ENCODE measurements at regions not wholly inside any gene's neighbourhood (a gene's known extent, or its start where the extent isn't known, plus 50 kb on each side); places are given as distances from the start of the nearest gene placed in this dataset.

DNA sequence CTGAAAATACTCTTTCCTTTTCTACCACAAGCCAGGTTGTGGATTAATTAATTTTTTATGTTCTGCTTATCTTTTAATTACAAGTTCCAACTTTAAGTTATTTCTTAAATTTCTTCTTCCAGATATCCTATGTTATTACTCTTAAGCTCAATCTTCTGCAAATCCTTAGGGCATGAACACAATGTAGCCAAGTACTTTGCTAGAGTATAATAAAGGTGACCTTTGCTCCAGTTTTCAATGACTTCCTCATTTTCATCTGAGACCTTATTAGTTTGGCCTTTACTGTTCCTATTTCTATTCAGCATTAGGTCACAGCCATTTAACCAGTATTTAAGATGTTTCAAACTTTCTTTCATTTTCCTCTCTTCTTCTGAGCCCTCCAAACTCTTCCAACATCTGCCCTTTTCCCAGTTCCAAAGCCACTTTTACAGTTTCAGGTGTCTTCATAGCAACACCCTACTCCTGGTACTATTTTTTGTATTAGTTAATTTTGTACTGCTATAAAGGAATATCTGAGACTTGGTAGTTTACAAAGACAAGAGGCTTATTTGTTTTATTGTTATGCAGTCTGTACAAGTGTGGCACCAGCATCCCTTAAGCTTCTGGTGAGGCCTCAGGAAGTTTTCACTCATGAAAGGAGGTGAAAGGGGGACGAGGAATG lies 886.2 kb upstream of the GHITM start:
- no peak for DNase-seq

DNA sequence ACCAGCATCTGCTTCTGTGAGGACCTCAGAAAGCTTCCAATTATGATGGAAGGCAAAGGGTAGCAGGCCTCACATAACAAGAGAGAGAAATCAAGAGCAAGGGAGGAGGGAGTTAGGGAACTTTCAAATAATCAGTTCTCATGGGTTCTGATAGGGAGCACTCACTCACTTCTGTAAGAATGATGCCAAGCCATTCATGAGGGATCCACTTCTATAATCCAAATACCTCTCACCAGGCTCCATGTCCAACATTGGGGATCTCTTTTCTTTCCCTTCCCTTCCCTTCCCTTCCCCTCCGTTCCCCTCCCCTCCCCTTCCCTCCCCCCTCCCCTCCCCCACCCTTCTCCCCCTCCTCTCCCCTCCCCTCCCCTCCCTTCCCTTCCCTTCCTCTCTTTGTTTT lies 884.6 kb upstream of the GHITM start:
- no peak for DNase-seq

DNA sequence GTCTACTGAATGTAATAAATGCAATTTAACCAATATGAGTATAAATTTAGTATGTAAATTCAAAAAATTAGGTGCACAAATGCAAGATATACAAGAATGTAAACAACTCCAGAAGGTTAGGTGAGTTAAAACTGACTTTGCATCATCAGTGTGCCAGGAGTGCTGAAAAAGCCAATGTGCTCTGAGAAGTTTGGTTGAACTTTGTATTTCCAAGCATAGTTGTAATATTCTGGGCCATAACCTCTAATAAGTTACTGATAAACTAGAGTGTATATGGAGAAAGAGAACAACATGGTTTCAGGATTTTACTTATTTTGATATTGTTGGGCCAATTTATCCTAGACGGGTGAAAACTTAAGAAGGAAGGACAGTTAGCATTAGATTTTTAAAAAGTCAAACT lies 876.9 kb upstream of the GHITM start:
- no peak for DNase-seq

DNA sequence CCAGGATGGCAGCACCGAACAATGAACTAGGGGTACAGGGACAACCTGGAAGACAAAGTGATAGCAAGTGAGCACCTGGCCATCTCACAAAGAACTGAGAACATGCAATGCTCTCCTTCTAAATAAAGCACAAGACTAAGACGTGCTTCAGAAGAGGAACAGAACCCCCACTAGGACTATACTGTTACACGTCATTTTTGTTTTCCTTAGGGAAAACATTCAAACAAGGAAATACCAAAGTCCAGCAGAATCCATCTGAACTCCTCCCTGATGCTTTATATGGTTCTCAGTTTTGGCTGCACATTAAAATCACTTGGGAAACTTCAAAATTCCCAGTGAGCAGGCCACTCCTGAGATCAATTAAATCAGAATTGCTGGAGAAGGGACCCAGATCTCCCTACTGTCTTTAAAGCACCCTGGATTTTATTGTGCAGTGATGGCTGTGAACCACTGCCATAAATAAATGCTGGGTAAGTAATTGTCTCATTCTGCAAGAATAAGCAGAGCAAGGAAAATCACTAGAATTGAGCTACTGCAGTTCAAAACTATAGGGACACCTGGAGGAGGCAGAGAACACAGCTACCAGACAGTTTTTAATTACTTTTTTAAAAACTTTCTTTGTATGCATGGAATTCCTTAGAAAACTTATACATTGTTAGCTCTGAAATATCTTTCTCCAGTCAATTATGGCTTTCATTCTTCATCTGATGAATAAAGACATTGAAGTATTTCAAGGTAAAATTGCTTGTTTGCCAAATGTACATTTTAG lies 866.5 kb upstream of the GHITM start:
- no peak for DNase-seq

DNA sequence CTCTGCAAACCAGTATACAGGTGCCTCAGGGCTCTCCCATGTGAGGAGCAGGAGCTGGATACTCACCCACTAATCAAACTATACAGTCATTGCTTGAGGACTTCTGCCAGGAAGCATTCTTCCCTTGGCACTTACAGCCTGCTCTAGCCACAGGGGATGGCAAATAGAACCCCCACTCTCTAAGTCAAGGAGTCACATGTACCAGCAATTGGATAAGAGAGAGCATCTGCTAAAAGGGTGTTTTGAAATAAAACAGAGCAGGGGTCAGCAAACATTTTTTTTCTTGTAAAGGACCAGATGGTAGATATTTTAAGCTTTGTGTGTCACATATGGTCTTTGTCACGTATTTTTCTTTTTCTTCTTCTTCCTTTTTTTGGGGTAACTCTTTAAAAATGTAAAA lies 865.2 kb upstream of the GHITM start:
- DNase-seq, result no peak

DNA sequence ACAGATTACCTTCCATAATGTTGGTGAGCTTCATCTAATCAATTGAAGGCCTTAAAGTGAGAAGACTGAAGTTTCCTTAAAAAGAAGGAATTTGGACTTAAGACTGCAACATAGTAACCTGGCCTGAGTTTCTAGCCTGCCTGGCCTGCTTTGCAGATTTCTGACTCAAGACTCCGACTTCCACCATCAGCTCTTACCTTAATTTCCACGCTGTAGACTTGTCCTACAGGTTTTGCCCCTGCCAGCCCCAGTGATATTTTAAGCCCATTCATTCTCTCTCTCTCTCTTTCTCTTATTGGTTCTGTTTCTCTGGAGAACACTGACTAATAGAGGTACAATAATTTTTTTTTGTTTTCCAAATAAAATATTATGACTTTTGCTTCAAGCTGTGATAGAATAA lies 862.3 kb upstream of the GHITM start:
- DNase-seq, result no peak

DNA sequence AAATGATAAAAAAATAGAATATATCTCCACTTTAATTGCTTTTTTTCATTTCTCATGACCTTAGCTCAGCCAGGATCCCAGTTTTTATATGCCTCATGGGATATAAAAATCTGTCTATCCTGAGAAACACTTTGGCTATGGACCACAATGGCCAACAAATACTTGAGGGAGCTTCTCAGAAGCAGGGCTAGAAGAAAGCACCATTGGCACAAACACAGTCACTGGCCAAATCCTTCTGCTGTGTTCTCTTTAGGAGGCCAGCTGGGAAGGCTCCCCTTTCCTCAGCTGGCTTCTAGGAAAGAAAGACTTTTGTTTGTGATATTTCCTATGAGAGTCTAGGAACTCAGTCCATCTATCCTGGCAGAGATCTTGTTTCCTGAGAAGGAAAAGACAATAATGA lies 856.2 kb upstream of the GHITM start:
- DNase-seq, result no peak

DNA sequence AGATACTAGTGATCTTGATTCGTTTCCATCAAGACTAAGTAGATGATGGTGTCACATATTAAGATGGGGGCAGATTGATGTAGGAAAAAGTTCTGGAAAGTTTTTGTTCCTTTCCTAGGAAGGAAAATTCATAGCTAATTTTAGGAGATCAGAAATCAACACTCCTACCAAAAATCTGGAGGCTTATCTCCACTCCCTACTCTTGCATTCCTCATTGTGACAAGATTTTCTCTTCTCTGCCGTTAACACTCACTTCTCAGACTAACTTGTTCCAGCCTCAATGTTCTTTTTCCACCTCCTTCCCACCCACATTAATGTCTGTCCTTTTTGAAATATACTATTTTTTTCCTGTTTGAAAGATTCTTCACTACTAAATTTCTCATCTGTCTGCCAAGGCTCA lies 851.9 kb upstream of the GHITM start:
- DNase-seq, result no peak

DNA sequence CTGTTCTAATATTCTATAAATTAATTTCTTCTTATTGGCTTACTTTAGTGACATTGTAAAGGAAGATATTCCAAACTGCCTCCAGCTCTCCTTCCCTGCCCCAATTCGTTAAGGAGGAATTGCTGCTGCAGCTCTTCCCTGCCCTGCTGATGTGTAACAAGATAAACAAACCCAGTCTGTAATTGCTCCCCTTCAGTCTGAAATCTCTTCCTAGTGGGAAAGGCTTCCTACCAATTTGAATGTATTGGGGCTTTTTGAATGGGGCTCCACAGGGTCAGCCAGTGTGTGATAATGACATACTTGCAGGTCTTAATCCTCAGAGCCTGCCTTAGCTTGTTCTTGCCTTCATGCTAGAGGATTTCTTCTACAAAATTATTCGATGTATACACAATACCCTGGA lies 849.9 kb upstream of the GHITM start:
- DNase-seq, result no peak

DNA sequence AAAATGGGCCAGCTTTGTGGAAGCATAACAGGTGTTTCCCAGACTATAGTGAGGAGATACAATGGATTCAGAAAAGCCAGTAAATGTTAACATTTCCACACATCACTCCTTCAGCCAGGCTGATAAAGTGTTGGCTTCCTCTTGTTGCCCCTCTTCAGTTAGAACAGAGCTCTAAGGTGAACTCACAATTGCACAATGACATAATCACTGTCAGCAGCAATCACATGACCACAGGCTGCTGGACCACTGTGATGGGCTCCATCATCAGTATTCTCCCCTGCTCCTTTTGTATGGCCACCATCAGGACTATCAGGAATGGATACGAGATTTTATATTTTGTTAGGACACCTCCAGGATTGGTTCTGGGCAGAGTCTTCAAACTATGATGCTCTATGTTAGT lies 849.4 kb upstream of the GHITM start:
- DNase-seq, result no peak

DNA sequence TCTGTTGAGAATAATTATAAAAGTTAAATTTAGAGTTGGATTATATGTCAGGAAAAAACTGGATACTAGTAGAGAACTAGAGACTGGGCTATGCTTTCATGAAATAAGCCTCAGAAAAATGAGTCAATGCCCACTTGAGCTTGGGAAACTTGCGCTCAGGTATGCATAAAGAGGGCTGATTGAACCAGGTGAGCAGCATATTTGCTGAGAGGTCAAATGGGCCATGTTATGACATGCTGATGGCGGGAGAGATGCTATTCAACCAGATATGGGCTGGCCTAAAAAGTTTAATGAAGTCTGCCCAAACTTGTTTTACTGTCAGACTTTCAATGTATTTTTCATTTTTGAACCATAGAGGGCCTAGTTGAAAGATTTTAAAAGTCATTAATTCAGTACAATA lies 837.6 kb upstream of the GHITM start:
- no peak for DNase-seq

DNA sequence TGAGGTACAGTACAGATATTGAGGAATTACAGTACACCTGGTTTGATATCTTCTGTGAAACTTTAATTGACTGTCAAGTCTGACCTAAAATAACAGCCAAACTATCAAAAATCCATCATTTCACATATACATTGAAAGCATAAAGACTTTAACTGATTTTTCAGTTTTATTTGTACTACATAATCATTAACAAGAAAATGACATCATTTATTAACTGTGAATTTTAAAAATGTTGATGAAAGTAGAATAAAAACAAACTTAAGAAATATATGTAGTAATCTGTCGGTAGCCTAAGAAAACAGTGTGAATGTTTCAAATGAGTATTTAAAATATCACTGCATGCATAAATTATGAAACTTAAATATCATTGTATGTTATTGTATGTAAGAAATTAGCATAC lies 836.7 kb upstream of the GHITM start:
- DNase-seq, result no peak

DNA sequence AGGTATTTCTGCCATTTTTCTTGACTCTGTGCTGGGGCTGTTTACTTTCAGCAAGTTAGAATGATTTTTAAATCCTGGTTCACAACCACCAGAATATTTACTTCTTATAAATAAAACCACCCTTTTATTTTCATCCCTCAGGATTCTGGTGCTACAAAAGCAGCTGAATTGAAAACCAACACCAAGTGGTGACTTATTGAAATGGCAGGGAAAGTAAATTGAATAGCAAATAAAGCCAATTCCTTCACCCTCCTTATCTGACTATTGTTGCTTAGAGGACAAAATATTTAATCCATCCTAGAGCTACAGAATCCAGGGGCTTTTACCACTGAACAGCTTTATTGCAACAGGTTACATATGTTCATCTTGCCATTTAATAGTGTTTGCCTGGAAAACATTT lies 828.6 kb upstream of the GHITM start:
- no peak for DNase-seq

DNA sequence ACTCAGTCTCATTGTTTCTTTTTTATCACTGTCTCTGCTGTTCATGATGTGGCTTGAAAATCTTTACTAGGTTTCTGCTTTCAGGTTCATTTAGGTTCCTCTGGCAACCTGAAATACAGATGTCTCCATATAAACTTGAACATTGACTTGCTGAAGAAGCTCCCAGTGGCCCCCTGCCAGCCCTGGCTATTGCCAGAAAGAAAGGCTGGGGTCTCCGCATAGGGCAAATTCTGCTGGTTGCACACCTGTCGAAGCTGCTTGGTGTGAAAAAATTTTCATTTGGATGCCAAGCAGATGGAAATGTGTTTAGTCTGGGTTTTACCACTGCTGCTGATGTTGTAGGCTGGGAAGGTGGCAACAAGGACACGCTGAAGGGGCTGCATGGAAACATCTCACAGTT lies 826.7 kb upstream of the GHITM start:
- no peak for DNase-seq

DNA sequence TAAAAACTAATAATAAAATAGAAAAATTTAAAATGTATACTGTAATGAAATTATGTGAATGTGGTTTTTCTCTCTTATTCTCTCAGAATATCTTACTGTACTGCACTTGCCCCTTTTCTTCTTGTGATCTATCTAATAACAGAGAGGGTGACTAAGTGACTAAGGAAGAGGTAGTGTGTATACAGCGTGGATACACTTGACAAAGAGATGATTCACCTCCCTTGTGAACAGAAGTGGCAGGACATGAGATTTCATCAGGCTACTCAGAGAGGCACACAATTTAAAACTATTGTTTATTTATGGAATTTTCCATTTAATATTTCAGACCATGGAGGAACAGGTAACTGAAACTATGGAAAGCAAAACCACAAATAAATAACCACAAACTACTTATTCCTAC lies 806.6 kb upstream of the GHITM start:
- no peak for DNase-seq

DNA sequence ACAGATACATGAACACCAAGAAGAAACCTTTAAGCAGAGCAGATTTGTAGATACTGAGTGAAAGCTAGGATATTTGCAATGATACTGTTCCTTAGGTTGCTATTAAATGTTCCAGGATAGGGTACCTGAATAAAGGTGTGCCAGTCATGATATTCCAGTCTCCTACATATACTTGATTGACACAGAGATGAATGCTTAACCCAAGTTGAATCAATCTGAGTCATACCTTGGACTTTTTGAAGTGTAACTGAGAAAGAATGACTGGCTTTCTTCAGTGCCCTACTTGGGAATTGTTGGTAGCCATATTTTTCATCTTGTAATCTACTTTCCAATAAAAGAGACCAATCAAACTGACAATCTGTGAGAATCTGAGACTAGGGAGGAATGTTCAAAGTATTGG lies 805.7 kb upstream of the GHITM start:
- DNase-seq, result no peak

DNA sequence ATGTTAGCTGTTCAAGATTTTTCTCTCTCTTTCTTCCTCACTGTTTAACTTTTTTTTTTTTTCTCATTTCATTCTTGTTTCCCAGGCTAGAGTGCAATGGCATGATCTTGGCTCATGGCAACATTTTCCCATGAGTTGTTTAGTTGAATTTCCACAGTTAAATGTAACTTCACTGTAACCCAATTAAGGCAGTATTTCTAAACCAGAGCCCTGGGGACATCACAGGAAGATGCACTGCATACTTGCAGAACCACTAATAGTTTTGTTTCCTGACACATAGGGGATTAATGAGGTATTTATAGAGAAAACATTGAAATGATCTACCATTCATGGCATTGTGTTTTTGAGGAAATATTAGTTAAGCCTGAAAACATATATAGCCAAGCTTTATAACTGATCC lies 795.6 kb upstream of the GHITM start:
- DNase-seq, result no peak

DNA sequence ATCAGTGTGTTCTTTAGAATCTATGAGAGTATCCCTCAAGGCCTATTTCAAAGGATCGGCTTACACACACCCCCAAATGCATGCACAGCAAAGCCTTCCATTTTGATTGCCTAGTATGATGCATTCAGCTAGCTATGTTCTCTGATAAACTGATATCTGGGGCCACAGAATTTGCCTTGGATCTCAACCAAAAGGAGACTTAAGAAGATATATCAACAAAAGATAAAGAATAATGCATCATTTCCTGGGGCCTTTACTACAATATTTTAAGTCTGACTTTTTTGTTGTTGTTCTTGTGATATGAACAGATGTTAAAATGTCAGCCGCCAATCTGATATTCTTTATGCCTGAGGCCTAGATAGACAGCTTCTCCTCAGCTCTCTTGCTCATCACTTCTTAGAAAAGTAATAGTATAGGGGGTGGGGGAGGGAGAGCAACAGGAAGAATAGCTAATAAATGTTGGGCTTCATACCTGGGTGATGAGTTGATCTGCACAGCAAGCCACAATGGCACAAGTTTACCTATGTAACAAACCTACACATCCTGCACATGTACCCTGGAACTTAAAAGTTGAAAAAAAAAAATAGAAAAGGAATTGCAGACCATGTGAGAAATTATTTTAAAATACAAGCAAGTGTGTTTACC lies 792.9 kb upstream of the GHITM start:
- DNase-seq, result no peak

DNA sequence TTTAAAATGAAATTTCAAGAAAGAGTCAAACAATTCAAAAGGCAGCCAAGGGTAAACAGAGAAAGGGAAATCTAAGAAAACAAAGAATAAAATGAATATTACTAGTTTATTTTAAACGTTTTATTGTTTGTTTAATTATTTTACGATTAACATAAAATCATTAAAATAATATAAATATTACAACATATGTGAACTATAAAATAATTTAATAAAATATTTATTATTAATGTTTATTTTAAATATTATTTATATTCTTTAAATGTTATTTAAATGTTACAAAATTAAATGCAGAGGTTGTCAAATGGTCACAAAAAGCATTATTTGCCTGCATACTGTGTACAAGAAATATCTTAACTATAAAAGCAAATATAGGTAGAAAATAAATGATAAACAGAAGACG lies 786.7 kb upstream of the GHITM start:
- no peak for DNase-seq

DNA sequence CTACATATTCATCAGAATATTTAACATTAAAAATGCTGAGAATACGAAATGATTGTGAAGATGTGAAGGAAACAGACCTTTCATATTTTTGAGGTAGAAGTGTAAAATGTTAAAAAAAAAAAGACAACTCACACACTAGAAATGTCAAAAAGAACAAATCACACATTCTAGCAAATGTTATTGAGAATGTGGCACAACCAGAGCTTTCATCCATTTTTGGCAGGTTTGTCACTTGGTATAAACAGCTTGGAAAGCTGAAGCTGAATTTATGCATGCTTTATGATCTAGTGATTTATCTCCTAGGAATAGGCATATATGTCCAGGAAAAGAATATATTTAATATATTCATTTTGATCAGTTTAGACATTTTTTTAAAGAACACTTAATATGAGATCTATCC lies 784.9 kb upstream of the GHITM start:
- DNase-seq, result no peak

DNA sequence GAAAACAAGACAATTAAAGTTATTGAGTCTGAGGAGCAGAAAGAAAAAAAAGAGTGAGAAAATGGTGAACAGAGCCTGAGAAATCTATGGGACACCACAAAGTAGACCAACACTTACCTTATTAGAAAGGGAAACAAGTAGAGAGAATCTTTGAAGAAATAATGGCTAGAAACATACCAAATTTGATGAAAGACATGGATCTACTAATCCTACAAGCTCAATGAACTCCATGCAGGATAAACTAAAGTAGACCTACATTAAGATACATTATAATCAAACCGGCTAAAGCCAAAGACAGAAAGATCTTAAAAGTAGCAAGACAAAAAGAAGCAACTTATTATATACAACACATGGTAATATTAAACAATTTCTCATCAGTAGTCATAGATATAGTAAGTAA lies 782.3 kb upstream of the GHITM start:
- DNase-seq, result no peak

DNA sequence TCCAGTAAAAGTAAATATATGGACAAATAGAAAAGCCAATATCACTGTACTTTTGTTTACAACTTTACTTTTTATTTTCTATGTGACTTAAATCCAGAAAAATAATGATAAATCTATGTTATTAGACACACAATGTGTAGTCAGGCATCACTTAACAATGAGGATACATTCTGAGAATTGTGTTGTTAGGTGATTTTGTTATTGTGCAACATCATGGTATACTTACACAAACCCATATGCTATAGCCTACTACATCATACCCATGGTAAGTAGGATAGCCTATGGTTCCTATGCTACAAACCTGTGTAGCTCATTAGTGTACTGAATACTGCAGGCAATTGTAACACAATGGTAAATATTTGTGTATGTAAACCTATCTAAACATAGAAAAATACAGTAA lies 781.7 kb upstream of the GHITM start:
- no peak for DNase-seq

DNA sequence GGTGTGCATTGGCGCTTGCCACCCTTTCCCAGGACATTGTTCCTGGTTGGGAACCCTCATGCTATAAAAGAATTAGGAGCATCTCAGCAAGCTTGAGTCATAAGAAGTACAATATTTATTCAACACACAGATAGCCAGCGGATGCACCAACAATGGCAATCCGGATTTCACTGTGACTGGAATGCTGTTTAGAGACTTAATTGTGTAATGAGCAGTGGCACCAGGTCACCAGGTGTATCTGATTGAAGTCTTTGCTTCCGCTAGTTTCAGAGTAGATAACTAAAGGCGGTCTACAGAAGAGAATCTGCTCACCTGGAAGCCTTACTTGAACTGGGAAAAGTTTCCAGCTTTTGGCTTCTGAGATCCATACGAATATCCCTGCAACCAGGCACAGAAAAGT lies 772.3 kb upstream of the GHITM start:
- DNase-seq, result no peak

DNA sequence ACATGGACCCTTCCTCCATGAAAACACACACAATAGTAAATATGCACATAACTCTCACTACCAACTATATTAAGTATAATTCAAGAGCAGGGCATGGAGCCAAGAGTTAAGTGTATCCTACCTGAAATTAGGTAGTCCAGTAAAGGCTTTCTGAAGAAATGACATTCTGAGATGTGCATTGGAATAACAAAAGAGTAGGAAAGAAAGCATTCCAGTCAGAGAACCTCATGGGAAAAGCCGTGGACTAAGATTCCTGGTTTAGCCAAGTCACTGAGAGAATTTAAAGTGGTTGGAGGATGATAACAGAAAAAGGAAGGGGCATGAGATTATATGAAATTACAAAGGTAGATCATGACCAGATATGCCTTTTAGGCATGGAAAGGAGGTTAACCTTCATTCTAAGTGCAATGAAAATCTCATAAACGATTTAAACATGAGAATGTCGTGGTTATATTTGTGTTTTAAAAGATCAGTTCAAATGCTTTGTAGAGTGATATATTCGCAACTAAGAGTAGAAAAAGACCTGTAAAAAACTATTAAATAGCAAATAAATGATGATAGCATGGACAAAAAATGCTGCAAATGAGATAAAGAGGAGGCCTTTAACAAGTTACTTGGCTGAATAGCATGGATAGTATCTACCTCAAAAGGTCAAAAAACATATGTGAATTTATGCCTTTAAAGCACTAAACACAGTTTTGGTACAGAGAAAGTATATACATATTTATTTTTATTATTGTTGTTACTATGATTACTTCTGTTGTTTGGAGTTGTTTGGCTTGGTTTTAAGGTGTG lies 767.4 kb upstream of the GHITM start:
- no peak for DNase-seq
